Left ventricle myocardium superior (tissue), 1 donor: ENCODE measurements at regions not wholly inside any gene's neighbourhood (a gene's known extent, or its start where the extent isn't known, plus 50 kb on each side); places are given as distances from the start of the nearest gene placed in this dataset.
"Not testable (repeated sequence)": the region's sequence is repeated elsewhere in the genome, so short reads cannot be mapped to it uniquely, and the experiment has no call there.

Experiments used
- ATAC-seq: fragments of 200-7000 bp; cut with Tn5 transposase; one replicate; pipeline ENCODE4 v1.9.1; 2020; ENCODE audit warnings: mild to moderate bottlenecking, moderate library complexity
- DNase-seq: peaks from one replicate; pipeline ENCODE4 v3.0.0-alpha.2; 2020
- intact Hi-C: fragments of 100-400 bp; cut with micrococcal nuclease; formaldehyde crosslinking; loops from one replicate; pipeline ENCODE4 v1.11.0; 2022
- donor health status: DM: no; HTN: yes; CAD: no; lungs with severe emphysema.

GRCh38 chr14:25836636-25837035 is 761.2 kb downstream of the NOVA1 start:
- ATAC-seq: no peak
- no peak for DNase-seq
- intact Hi-C loops: no loop called here

GRCh38 chr14:25833341-25834126 is 764.3 kb downstream of the NOVA1 start:
- no peak for DNase-seq

DNA sequence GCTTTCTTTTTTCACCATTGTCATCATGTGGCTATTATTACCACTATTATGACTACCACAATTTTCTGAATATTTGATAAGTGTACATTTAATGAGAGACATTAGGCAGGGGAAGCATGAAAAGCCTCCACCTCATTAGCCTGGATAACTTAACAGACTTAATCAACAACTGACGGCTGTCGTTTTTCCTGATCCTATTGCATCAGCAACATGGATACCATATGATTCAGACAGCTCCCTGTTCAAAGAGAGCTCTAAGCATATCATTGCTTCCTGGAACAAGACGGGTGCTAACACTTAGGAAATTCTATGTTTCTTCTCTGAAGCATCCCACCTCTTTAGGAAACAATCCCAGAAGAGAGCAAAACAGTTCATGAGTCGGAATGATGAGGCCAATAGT is 765.2 kb downstream of the NOVA1 start:
- intact Hi-C loops: no loop called here
- ATAC-seq: no peak
- no peak for DNase-seq

More at GRCh38 chr14:25833341-25834126, 764.3 kb downstream of the NOVA1 start:
- no peak for ATAC-seq
- intact Hi-C loops: no loop called here

GRCh38 chr14:25828562-25828961 is 769.3 kb downstream of the NOVA1 start:
- ATAC-seq (no peak), DNase-seq (no peak)
- intact Hi-C loops: no loop called here

GRCh38 chr14:25826105-25826504 is 771.7 kb downstream of the NOVA1 start:
- intact Hi-C loops: no loop called here
- no peak for ATAC-seq
- no peak for DNase-seq

DNA sequence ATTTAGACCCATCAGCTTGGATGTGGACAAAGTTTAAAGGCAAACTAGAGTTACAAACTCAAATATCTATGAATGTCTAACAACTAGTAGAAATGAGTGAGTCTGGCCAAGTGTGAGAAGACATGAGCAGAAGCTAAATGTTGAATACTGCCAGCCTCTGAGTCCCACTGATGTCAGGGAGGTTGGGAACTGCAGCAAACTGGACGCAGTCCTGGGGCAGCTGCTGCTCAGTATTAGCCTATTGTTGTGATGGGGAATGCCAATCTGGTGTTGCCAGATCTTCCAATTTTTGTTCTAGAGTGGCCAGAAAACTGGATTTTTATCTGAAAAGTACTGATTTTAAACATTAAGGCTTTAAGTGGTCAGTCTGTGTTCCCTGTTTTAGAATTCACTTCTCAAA is 770.4 kb upstream of the STXBP6 start:
- intact Hi-C loops: no loop called here

DNA sequence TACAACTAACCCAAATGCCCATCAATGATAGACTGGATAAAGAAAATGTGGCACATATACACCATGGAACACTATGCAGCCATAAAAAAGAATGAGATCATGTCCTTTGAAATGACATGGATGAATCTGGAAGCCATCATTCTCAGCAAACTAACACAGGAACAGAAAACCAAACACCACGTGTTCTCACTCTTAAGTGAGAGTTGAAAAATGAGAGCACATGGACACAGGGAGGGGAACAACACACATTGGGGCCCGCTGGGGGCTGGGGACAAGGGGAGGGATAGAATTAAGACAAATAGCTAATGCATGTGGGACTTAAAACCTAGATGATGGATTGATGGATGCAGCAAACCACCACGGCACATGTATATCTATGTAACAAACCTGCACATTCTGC is 764.7 kb upstream of the STXBP6 start:
- intact Hi-C loops, DNase-seq, ATAC-seq: not testable (repeated sequence)

More for the DNA sequence above, 770.4 kb upstream of the STXBP6 start:
- ATAC-seq (no peak), DNase-seq (no peak)

DNA sequence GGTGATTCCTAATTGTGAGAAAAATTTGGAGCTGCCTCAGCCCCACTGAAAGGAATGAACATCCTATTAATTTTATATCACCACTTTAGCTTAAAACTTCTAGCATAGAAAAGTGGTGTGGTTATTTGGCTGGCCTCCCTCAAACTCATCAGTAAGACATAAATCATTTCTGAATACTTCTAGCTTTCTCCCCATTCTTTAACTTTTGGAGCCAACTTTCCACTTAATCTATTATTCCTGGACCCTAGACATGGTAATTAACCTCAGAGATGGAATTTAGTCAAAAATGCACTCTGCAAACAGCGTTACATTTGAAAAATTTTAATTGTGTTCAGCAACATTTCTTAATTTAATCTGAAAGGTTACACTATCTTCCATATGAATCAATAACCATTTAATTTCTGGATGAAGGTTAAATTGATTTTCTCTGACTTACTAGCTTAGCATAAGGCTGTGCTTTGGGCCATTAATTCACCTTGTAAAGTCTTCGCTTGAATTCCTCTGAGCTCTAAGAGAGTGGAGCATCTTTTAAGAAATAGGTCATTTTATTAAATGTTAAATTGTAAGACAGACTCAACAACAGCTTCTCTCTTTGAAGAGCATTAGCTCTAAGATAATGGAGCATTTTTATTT is 753.6 kb upstream of the STXBP6 start:
- no peak for DNase-seq
- ATAC-seq: no peak
- intact Hi-C loops: no loop called here

- ATAC-seq (no peak), DNase-seq (no peak)
- intact Hi-C loops: no loop called here
Observed at GRCh38 chr14:25800841-25801240, 750.9 kb upstream of the STXBP6 start.

- no peak for DNase-seq
- intact Hi-C loops: no loop called here
Observed at GRCh38 chr14:25788252-25788651, 738.3 kb upstream of the STXBP6 start.

GRCh38 chr14:25765909-25766308 is 716.0 kb upstream of the STXBP6 start:
- DNase-seq: no peak
- intact Hi-C loops: no loop called here
- no peak for ATAC-seq

More at GRCh38 chr14:25788252-25788651, 738.3 kb upstream of the STXBP6 start:
- no peak for ATAC-seq

DNA sequence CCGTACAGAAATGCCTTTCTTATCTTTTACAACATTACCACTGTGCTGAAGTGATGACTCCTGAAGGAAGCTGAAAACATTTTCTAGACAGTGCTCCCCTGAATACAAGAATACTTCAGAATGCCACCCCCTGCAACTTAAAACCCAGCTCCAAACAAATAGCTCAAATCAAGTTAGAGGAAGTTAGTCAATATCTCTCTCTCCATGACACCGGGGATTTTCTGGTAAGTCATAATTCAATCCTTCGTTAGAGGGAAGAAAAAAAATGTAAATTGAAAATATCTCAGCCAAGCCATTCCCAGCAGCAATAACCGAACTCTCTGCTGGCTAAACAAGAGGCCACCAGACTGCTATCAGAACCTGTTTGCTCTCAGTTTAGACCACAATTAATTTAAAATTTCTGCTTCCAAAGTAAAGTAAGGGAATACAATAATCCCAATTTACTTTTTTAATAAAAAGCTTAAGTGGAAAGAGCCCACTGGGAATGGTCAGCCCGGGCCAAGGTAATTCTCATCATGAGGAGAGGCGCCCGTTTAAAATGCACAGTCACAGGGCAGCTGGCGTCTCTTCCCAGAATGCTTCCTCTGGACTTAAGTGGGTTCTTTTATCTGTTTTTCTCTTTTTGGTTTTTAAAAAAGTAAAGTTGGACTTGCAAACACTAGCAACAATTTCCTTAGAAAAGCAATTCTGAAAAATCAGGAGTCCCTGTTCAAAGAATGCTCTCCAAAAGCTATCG is 710.1 kb upstream of the STXBP6 start:
- no peak for DNase-seq

GRCh38 chr14:25759256-25759655 is 709.3 kb upstream of the STXBP6 start:
- ATAC-seq: no peak
- intact Hi-C loops: no loop called here
- DNase-seq: no peak

More for the DNA sequence above, 710.1 kb upstream of the STXBP6 start:
- ATAC-seq: no peak
- intact Hi-C loops: no loop called here

DNA sequence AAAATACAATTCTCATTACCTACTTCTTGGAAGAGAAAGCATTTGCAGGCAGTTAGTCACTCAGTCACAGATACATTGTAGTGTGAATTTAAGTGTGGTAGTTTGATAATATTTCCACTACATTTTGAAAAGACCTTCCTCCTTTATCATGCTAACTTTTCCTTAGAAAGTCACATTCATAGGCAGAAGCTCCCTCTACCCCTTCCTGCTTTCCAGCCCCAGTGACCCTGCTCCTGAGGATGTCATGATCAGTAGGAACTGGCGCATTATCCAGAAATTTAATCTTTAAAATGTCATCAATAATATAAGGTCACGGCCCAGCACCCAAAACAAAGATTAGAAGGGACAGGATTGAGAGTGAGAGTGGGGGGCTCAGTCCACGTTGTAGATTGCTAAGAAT is 707.4 kb upstream of the STXBP6 start:
- intact Hi-C loops: no loop called here
- ATAC-seq (no peak), DNase-seq (no peak)

DNA sequence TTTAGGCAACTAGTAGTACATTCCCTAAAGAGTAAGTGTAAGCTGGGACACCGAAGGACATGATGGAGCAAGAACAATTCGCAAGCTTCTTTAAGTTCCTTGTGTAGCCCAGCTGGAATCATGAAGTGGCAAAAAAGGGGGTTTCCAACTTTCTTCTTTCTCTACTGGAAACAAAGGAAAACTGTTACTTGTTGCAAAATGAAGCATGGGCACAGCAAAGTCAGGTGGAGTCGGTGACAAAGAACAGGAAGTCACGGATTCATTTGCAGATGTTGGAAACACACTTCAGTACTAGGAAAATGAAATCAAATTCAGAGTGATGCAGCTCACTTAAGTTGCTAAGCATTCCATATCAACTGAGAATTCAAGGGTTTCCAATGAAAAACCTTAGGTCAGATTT is 706.9 kb upstream of the STXBP6 start:
- intact Hi-C loops: no loop called here
- DNase-seq (no peak), ATAC-seq (no peak)

DNA sequence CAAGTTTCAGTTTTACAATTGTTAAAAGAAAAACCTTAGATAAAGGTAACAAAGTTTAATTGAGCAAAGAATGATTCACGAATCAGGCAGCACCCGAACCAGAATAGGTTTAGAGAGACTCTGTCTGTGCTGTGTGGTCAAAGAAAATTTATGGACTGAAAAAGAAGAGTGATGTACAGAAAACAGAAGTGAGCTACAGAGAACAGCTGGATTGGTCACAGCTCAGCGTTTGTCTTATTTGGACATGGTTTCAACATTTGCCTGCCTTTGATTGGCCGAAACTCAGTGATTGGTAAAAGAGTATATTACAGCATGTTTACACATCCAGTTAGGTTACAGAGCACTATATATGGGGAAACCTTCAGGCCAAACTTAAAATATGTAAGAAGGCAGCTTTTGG is 703.2 kb upstream of the STXBP6 start:
- ATAC-seq: no peak
- intact Hi-C loops: no loop called here
- no peak for DNase-seq

DNA sequence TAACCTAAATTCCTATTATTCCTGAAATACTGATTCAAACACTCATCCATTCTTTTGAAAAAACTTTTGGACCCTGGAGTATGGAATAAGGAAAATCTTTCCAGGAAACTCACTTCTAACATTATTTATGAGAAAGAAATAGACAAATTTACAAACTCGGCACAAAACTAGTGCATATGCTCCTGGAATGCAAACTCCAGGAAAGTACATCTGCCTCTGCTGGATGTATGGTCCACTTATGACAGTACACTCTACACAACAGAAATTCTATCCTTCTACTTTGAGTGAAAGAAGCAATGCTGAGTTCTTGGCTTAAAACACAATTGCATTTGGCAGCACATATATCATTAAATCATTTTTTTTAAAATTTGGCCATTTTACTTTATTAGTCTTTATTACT is 700.5 kb upstream of the STXBP6 start:
- intact Hi-C loops: no loop called here
- ATAC-seq (no peak), DNase-seq (no peak)
